Calu3 (cell line): ENCODE measurements at regions not wholly inside any gene's neighbourhood (a gene's known extent, or its start where the extent isn't known, plus 50 kb on each side); places are given as distances from the start of the nearest gene placed in this dataset.

ENCODE experiments used
- BruUV-seq: library from RNA; stranded (reverse); fragments of 400-500 nt; replicated peaks from 2 replicates; lab custom pipeline; 2021; lab: Mats Ljungman, UMichigan
- CTCF ChIA-PET: fragments of 300-600 bp; sonication (Branson Sonifier 250); formaldehyde crosslinking; loops from one replicate; lab custom pipeline; 2022; ENCODE audit warnings: antibody characterized with exemption; lab: Charles Lee
- DNase-seq: peaks from one replicate; pipeline ENCODE4 v3.0.0; 2022
- H3K27ac Mint-ChIP-seq: one replicate; pipeline ENCODE4 v1.8.0; 2022; ENCODE audit warnings: mixed read lengths; ENCODE audit not compliant: unreplicated experiment
- H3K27me3 Mint-ChIP-seq: one replicate; pipeline ENCODE4 v1.8.0; 2022; ENCODE audit warnings: mixed read lengths; ENCODE audit not compliant: unreplicated experiment
- H3K36me3 Mint-ChIP-seq: one replicate; pipeline ENCODE4 v1.8.0; 2022; ENCODE audit warnings: mild to moderate bottlenecking, moderate library complexity, mixed read lengths; ENCODE audit not compliant: insufficient read depth, unreplicated experiment
- H3K4me1 Mint-ChIP-seq: one replicate; pipeline ENCODE4 v1.8.0; 2022; ENCODE audit warnings: mild to moderate bottlenecking, low read depth, mixed read lengths; ENCODE audit not compliant: unreplicated experiment
- H3K4me3 Mint-ChIP-seq: one replicate; pipeline ENCODE4 v1.8.0; 2022; ENCODE audit warnings: mild to moderate bottlenecking, low read depth, moderate library complexity, mixed read lengths; ENCODE audit not compliant: unreplicated experiment
- H3K9me3 Mint-ChIP-seq: one replicate; pipeline ENCODE4 v1.8.0; 2022; ENCODE audit warnings: low read depth, mixed read lengths; ENCODE audit not compliant: unreplicated experiment
- CTCF ChIP-seq: fragments of 200-600 bp; IDR thresholded peaks from one replicate; pipeline ENCODE4 v1.8.0; 2022; ENCODE audit warnings: antibody characterized with exemption; ENCODE audit not compliant: unreplicated experiment
- intact Hi-C: fragments of 100-400 bp; cut with micrococcal nuclease; formaldehyde crosslinking; loops from one replicate; pipeline ENCODE4 v1.10.0; 2022; ENCODE audit not compliant: unreplicated experiment

- no TSS peak for BruUV-seq
- Mint-ChIP-seq H3K4me1 (peaks cover 11% of the 10 kb centered on the region), H3K27me3 (no peaks in the 10 kb centered on the region), H3K4me3 (no peak overlapping the region), H3K9me3 (no peaks in the 10 kb centered on the region), H3K36me3 (no peaks in the 10 kb centered on the region), H3K27ac (no peak overlapping the region)
- intact Hi-C loops: loop anchor here (5.0 kb wide), 1 partner anchor 288 kb away; the partner anchor contains the start of gene CCR5
- no peak for TF ChIP-seq CTCF
- CTCF ChIA-PET: interaction anchor here (1.4 kb wide), 1 partner anchor 131 kb away, joined by 3 read pairs; no protein-coding TSS in a partner anchor
- DNase-seq: no peak
These were observed 56.7 kb upstream of the XCR1 start for GRCh38 chr3:46083956-46084355.

DNA sequence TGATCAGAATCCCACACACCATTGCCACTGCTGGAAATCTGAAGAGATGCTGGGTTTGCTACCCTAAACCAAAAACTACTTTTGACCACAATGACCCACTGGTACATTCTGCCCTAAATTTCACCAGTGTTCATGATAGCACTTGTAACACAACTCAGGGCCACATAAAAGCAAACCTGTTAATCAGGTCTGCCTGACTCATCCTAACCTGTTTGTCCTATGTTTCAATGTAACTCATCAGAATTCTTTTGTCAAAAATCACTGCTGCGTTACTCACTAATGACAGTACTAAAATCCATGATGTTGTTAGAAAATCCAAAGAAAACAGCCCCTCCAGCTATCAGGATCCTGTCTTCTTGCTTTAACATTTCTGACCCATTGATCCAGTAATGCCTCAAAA is 55.6 kb upstream of the XCR1 start:
- no peak for TF ChIP-seq CTCF
- no TSS peak for BruUV-seq
- peak; percentile 34 for DNase-seq
- CTCF ChIA-PET: interaction anchor here (0.7 to 1.1 kb wide), 2 partner anchors 125 to 252 kb away, joined by 3 to 6 read pairs; partner anchors contain the start of gene CCR1
- Mint-ChIP-seq H3K9me3 (no peaks in the 10 kb centered on the region), H3K27me3 (no peaks in the 10 kb centered on the region), H3K36me3 (no peaks in the 10 kb centered on the region), H3K27ac (peak overlapping the region; percentile 23), H3K4me1 (peaks cover 16% of the 10 kb centered on the region), H3K4me3 (no peak overlapping the region)
- intact Hi-C loops: loop anchor here (5.0 kb wide), 1 partner anchor 289 kb away; the partner anchor contains the start of gene CCR5

GRCh38 chr3:46082021-46082420 is 54.7 kb upstream of the XCR1 start:
- no peak for TF ChIP-seq CTCF
- no peaks in the 10 kb centered on the region for H3K9me3 Mint-ChIP-seq
- peaks cover 16% of the 10 kb centered on the region for H3K4me1 Mint-ChIP-seq
- CTCF ChIA-PET: interaction anchor here (0.7 kb wide), 2 partner anchors 209 to 253 kb away, joined by 3 to 6 read pairs; no protein-coding TSS in a partner anchor
- H3K27me3 Mint-ChIP-seq: no peaks in the 10 kb centered on the region
- peak overlapping the region; percentile 52 for H3K27ac Mint-ChIP-seq
- H3K4me3 Mint-ChIP-seq: no peak overlapping the region
- BruUV-seq: no TSS peak
- no peaks in the 10 kb centered on the region for H3K36me3 Mint-ChIP-seq
- no peak for DNase-seq
- intact Hi-C loops: loop anchor here (5.0 kb wide), 1 partner anchor 290 kb away; the partner anchor contains the start of gene CCR5

- intact Hi-C loops: loop anchor here (5.0 kb wide), 1 partner anchor 291 kb away; the partner anchor contains the start of gene CCR5
- BruUV-seq: no TSS peak
- no peak overlapping the region for H3K4me3 Mint-ChIP-seq
- no peaks in the 10 kb centered on the region for H3K27me3 Mint-ChIP-seq
- CTCF ChIA-PET: interaction anchor here (1.2 kb wide), 1 partner anchor 127 kb away, joined by 3 read pairs; the partner anchor contains the start of gene CCR1
- TF ChIP-seq CTCF: no peak
- no peaks in the 10 kb centered on the region for H3K36me3 Mint-ChIP-seq
- no peaks in the 10 kb centered on the region for H3K9me3 Mint-ChIP-seq
- no peak for DNase-seq
- no peak overlapping the region for H3K27ac Mint-ChIP-seq
- H3K4me1 Mint-ChIP-seq: peaks cover 16% of the 10 kb centered on the region
These were observed 53.7 kb upstream of the XCR1 start for GRCh38 chr3:46080969-46081345.
